Activated CD4-positive, alpha-beta T cell treated with anti-CD3 and anti-CD28 coated beads, Interleukin-2, amount 50 U/mL, for 16 hours (primary cell): ENCODE measurements at regions not wholly inside any gene's neighbourhood (a gene's known extent, or its start where the extent isn't known, plus 50 kb on each side); places are given as distances from the start of the nearest gene placed in this dataset.

Experiments used
- DNase-seq: peaks from one replicate; pipeline ENCODE4 v3.0.0-alpha.2; 2020

DNA sequence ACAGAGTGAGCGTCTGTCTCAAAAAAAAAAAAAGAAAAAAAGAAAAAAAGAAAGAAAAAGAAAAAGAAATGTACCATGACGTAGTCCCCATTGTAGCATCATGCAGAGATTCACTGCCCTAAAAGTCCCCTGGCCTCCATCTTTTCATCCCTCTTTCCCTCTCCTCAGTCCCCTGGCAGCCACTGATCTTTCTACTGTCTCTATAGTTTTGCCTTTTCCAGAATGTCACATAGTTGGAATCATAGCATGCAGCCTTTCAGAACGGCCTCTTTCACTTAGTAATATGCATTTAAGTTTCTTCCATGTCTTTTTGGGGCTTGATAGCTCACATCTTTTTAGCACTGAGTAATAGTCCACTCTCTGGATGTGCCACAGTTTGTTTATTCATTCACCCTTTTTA is 60.5 kb upstream of the NCOR2 start:
- no peak for DNase-seq

DNA sequence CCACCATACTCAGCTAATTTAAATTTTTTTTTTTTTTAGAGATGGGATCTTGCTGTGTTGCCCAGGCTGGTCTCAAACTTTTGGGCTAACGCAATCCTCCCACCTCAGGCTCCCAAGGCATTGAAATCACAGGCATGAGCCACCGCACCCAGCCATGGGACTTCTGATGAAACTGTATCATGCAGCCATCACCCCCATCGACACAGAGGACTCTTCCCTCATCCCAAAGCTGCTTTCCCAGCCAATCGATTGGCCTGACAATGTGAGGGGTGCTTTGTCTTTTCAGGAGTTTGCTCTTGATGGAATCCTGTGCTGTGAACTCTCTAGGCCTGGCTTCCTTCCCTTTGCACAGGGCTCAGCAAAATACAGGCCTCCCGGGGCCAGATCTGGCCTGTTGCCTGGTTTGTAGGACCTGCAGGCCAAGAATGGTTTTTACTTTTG is 59.6 kb upstream of the NCOR2 start:
- DNase-seq, result no peak

DNA sequence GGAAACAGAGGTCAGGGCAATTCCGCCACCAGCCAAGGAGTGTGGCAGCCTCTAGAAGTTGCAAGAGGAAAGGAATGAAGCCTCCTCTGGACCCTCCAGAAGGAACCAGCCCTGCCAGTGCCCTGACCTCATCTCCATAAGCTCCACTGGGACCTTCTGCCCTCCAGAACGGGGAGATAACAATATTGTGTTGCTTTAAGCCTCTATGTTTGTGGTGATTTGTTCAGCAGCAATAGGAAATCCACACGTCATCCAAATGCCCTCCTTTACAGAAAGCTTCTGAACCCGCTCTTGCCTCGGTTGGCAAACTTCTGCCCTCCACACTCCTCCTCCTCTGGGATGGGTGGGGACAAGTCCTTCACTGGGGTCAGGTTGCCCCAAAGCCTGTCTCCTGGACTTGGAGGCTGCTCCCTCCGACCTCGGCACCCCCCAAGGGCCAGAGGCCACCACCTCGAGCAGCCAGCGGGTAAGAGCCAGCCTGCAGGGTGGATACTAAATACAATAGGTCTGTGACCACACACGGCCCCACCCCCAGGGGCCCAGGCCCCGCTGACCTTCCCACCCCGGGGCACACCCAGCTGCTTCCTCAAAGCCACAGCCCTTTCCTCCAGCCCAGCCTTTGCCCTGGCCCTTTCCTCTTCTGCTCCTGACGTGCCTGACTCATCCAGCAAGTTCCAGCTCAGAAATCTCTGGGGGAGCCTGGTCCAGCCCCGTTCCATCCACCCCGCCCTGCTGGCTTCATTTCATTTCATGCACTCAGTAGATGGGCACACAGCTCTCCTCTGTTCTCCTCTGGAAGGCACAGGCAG is 58.7 kb upstream of the NCOR2 start:
- DNase-seq, result no peak

DNA sequence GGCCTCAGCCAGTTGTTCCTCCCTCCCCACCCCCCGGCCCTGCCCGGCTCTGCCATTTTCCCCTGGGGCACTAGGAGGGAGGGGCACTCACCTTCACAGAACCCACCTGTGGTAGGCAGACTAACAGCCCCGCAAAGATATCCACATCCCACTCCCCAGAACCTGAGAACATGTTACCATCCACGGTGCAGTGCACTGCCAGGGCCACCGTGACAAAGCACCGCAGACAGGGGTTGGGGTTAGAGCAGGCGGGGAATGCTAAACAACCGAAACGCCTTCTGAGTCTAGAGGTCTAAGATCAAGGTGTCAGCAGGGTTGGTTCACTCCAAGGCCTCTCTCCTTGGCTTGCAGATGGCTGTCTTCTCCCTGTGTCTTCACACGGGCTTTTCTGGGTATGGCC is 57.4 kb upstream of the NCOR2 start:
- no peak for DNase-seq

DNA sequence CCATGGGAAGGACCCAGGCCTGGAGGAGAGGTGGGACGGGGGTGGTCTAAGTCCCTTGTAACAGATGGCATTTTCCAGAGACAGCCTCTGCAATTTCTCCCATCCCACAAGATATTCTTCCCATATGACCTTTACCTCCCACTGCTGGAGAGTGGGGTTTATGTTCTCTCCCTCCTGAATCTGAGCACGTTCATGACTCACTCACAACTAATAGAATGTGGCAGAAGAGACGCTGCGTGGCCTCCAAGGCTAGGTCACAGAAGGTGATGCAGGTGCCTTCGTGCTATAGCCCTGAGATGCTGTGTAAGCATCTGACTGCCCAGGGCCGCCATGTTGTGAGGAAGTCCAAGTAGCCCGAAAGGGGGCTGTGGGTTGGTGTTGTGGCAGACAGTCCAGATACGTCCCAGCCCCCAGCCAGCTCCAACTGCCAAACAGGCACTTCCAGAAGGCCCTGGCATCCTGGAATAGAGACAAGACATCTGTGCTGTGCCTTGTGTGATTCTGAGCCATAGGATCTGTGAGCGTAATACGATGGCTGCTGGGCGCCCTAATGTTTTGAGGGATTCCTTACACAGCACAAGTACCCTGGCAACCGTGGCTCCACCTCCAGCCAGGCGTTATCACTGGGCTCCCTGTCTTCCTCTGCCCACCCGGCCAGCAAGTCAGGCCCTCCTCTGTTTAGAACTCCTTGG is 56.1 kb upstream of the NCOR2 start:
- DNase-seq, result no peak

DNA sequence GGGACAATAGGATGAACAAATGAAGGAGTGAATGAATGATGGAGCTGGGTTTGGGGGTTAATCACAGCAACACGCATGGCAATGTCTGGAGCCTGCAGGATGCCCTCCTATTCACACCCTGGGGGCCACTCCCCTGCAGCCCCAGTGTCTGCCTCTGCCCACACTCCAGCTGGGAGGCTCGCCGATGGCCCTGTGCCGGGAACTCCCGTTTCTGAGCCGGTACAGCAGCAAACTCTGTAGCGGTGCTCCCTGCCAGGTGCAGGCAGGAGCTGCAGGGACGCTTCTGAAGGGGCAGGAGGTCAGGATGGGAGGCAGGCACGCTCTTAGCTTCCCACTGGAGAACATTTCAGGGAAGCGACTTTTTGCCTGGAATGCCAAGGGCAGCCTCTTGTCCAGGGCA is 55.4 kb upstream of the NCOR2 start:
- DNase-seq, result no peak

DNA sequence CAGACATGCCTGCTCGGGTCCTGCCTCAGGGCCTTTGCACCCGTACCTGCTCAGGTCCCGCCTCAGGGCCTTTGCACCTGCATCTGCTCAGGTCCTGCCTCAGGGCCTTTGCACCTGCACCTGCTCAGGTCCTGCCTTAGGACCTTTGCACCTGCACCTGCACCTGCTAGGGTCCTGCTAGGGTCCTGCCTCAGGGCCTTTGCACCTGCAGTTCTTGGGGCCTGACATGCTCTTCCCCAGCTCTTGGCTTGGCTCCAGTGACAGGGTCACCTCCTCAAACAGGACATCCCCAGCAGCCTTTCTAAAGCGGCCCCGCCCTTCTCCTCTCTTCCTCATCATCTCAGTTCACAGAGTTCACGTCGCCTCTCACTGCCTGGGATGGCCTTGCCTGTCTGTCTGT is 54.9 kb upstream of the NCOR2 start:
- DNase-seq, result no peak

DNA sequence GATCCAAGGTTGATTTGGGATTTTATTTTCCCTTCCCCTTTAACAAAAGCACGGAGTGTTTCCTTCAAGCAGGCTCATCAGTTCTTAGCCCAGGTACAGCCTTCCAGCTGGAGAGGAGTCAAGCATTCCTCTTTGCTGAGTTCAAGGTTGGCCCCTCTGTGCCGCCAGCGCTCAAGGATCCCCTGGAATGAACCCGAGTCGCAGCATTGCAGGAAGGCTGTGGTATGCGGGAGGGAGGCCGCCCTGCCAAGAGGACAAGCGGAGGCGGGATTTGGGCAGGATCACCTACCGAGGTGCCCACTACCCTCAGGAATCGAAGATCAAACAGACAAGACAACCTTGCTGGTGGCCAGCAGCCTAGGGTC is 53.9 kb upstream of the NCOR2 start:
- no peak for DNase-seq

DNA sequence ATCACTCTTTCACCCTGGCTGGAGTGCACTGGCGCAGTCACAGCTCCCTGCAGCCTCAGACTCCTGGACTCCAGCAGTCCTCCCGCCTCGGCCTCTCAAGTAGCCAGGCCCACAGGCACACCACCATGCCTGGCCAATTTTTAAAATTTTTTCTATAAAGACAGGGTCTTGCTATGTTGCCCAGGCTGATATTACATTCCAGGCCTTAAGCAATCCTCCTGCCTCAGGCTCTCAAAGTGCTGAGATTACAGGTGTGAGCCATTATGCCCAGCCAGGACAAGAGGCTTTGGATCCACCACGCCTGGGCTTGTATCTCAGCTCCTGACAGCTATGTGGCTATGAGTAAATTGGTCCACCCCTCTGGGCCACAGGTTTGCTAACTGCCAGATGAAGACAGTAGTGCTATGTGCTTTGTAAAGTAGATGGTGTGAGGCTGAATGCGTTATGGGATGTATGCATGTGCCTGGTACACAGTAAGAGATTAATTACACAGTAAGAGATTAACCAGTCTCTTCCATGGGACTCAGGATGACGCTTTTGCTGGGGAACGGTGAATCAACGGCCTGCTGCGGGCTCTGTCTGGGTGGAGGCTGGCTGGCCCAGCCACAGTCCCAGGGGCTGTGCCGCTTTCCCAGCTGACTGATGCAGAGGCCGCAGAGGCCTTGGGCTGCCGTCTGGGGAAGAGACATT is 53.3 kb upstream of the NCOR2 start:
- DNase-seq, result no peak

DNA sequence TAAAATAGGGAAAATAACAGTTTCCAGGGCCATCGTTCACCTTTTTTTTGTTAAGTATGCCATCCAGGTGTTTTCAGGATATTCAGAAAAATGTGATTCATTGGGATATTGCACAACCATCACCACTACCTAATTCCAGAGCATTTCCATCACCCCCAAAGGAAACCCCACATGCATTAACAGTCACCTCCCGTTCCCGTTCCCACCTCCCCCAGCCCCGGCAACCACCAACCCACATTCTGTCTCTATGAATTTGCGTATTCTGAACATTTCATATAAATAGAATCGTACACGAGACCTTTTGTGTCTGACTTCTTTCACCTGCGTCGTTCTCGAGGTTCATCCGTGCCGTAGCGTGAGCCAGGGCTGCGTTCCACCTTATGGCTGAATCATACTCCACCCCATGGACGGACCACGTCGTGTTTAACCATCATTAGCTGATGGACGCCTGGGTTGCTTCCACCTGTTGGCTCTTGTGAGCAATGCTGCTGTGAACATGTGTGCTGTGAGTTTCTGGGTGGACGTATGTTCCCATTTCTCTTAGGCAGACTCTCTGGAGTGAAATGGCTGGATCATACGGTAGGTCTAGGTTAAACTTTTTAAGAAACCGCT is 51.0 kb upstream of the NCOR2 start:
- no peak for DNase-seq

DNA sequence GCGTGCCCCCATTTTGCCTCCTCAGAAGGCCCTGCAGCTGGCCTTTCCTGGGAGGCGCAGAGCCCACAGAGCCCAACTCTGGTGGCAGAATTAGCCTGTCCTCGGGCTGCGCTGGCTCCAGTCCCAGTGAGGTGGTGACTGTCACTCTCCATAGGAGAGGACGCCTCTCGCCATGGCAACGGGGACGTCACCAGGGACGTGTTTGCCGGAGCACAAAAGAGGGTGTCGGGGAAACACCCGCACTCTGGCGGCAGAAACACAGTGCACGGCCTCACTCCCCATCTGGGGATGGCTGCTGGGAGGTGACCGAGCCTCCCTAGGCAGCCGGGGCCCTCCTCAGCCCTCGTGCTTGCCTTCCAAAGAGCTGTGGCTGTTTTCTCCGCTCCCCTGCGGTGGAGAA is 50.2 kb upstream of the NCOR2 start:
- no peak for DNase-seq
